Vagina (tissue), 2 donors: ENCODE measurements at regions not wholly inside any gene's neighbourhood (a gene's known extent, or its start where the extent isn't known, plus 50 kb on each side); places are given as distances from the start of the nearest gene placed in this dataset.

Experiments
- POLR2A ChIP-seq, 2 donors: fragments of 450-650 bp; IDR thresholded peaks; one replicate each; pipeline ENCODE4 v1.6.1; 2017; ENCODE audit warnings: antibody characterized with exemption in 2 of 2, mild to moderate bottlenecking in 2 of 2, moderate library complexity in 2 of 2
- POLR2AphosphoS5 ChIP-seq, 2 donors: sonication (generic); formaldehyde crosslinking; IDR thresholded peaks; one replicate each; pipeline ENCODE4 v1.9.0; 2017; ENCODE audit warnings: antibody characterized with exemption in 2 of 2, mild to moderate bottlenecking in 2 of 2, low read depth in 1 of 2; ENCODE audit not compliant: insufficient read depth in 1 of 2
- TF ChIP-seq, protein P1 (sequence below), 3 experiments: fragments of 450-650 bp in 2 of 3; fragments of 200-600 bp in 1 of 3; sonication (generic) in 1 of 3; IDR thresholded peaks; one replicate each; pipeline ENCODE4 v1.5.1; 2017 to 2019; ENCODE audit warnings: antibody characterized with exemption in 3 of 3, mild to moderate bottlenecking in 2 of 3, moderate library complexity in 2 of 3

DNA sequence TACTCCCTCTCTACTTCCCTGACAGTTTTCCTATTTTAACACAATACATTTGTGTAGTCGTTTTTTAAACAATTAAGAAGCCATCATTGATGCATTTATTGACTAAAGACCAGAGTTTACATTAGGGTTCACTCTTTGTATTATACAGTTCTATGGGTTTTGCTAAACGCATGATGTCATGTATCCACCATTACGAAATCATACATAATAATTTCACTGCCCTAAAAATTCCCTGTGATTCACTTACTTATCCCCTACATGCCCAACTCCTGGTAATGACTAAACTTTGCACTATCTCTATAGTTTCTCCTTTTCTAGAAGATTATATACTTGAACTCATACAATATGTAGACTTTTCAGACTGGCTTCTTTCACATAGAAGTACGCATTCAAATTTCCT is 1016.5 kb upstream of the FOXG1 start:
- TF ChIP-seq, protein P1, sequence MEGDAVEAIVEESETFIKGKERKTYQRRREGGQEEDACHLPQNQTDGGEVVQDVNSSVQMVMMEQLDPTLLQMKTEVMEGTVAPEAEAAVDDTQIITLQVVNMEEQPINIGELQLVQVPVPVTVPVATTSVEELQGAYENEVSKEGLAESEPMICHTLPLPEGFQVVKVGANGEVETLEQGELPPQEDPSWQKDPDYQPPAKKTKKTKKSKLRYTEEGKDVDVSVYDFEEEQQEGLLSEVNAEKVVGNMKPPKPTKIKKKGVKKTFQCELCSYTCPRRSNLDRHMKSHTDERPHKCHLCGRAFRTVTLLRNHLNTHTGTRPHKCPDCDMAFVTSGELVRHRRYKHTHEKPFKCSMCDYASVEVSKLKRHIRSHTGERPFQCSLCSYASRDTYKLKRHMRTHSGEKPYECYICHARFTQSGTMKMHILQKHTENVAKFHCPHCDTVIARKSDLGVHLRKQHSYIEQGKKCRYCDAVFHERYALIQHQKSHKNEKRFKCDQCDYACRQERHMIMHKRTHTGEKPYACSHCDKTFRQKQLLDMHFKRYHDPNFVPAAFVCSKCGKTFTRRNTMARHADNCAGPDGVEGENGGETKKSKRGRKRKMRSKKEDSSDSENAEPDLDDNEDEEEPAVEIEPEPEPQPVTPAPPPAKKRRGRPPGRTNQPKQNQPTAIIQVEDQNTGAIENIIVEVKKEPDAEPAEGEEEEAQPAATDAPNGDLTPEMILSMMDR (IDR thresholded peaks at IDR 0.05) = no peak
- no peak for TF ChIP-seq POLR2A (IDR thresholded peaks at IDR 0.05)
- TF ChIP-seq POLR2AphosphoS5 (IDR thresholded peaks at IDR 0.05; ENCODE audit: insufficient read depth in 1 of 2, low read depth in 1 of 2) = no peak
